ENCODE measurements at regions not wholly inside any gene's neighbourhood (a gene's known extent, or its start where the extent isn't known, plus 50 kb on each side); places are given as distances from the start of the nearest gene placed in this dataset.

GRCh38 chr1:218165701-218166114 is 119.4 kb upstream of the RRP15 start:
- CTCF ChIA-PET (ENCODE audit: partially characterized antibody) = interaction anchor here (1.1 to 1.2 kb wide), 2 partner anchors 17 to 277 kb away, joined by 3 to 4 read pairs; no protein-coding TSS in a partner anchor
- H2AK5ac ChIP-seq (ENCODE audit: low read depth, low read length) = no peak overlapping the region
- no peak overlapping the region for H4K5ac ChIP-seq (ENCODE audit: insufficient read length, low read depth, low read length)
- no peak overlapping the region for H3K27ac ChIP-seq (ENCODE audit: low read depth, low read length)
- H3K4me1 ChIP-seq (replicated peaks in 1 of 4; ENCODE audit: control insufficient read depth in 3 of 4, insufficient read depth in 4 of 4, low read length in 3 of 4) = peaks cover 0 to 7% (median 0%) of the 10 kb centered on the region in 4 experiments; a peak in 1 of 7 replicates
- no peak overlapping the region for H4K91ac ChIP-seq (replicated peaks; ENCODE audit: insufficient read length, low read length)
- FAIRE-seq (no peak), DNase-seq (ENCODE audit: low read depth in 1 of 2, low spot score in 2 of 2) (no peak)
- H2BK20ac ChIP-seq (ENCODE audit: low read length) = no peak overlapping the region
- peak overlapping the region; percentile 73 to 83 (median 80) for H3K4me3 ChIP-seq (ENCODE audit: extremely low read depth in 1 of 4, insufficient read depth in 2 of 4, low read depth in 3 of 4, low read length in 4 of 4)
- H3K18ac ChIP-seq (ENCODE audit: extremely low read depth, low read length) = no peak overlapping the region
- H3K9me3 ChIP-seq (ENCODE audit: insufficient read depth in 2 of 2, low read depth in 1 of 2, low read length in 1 of 2) = no peaks in the 10 kb centered on the region
- WGBS, 2 experiments (ENCODE audit: extremely low coverage in 1 of 2, insufficient coverage in 1 of 2, insufficient read length in 1 of 2, insufficient replicate concordance in 2 of 2, low coverage in 1 of 2, low lambda C conversion rate in 2 of 2, missing lambda C conversion rate in 1 of 2) = 1% methylated on average over 9 of the region's 10 CpGs; no CpG with 5 or more reads in 1 of the 2 experiments
- H3K9ac ChIP-seq (replicated peaks in 1 of 4; ENCODE audit: extremely low read depth in 1 of 4, low read depth in 3 of 4, low read length in 3 of 4) = peak overlapping the region in 3 of 4 experiments; percentile 14 to 54 (median 36); a peak in 3 of 7 replicates
- H2BK5ac ChIP-seq (ENCODE audit: low read depth, low read length) = no peak overlapping the region
- peaks cover 9% of the 10 kb centered on the region; the same call in 1 of the 2 replicates for H3K23me2 ChIP-seq (ENCODE audit: low read depth, low read length)
- peak overlapping the region; percentile 94 to 98 for H3K4me2 ChIP-seq (ENCODE audit: insufficient read depth in 1 of 2, low read depth in 2 of 2, low read length in 2 of 2)
- H3K27me3 ChIP-seq (replicated peaks in 1 of 4; ENCODE audit: control insufficient read depth in 3 of 4, extremely low read depth in 1 of 4, insufficient read depth in 3 of 4, low read length in 3 of 4) = no peaks in the 10 kb centered on the region; a peak in 2 of 7 replicates
- POLR2A ChIA-PET (ENCODE audit: partially characterized antibody) = interaction anchor here (1.6 to 2.0 kb wide), 2 partner anchors 9 to 10 kb away, joined by 5 to 11 read pairs; no protein-coding TSS in a partner anchor
- no peaks in the 10 kb centered on the region for H3K79me1 ChIP-seq (ENCODE audit: low read depth, low read length)
- no peaks in the 10 kb centered on the region for H3K79me2 ChIP-seq (ENCODE audit: control insufficient read depth in 1 of 2, insufficient read depth in 2 of 2, low read length in 2 of 2)
- peak overlapping the region; percentile 81; the same call in 1 of the 2 replicates for H2AFZ ChIP-seq (ENCODE audit: low read length)
- no peak overlapping the region for H2BK15ac ChIP-seq (ENCODE audit: low read length)
- H3K36me3 ChIP-seq (ENCODE audit: control insufficient read depth in 2 of 4, insufficient read depth in 4 of 4, low read length in 3 of 4) = no peaks in the 10 kb centered on the region
- no peak overlapping the region for H3K4ac ChIP-seq (replicated peaks; ENCODE audit: insufficient read length, low read depth, low read length)
- H3K14ac ChIP-seq (ENCODE audit: insufficient read length) = no peak overlapping the region
- no peak overlapping the region for H4K8ac ChIP-seq (ENCODE audit: extremely low read depth, insufficient read depth, low read length)
- peak overlapping the region; percentile 79 for H2BK120ac ChIP-seq (replicated peaks; ENCODE audit: low read depth, low read length)
- no peak for TF ChIP-seq USF2 (IDR thresholded peaks at IDR 0.05; ENCODE audit: low read length)
- H3K23ac ChIP-seq (ENCODE audit: insufficient read length) = no peak overlapping the region
- H4K20me1 ChIP-seq (replicated peaks in 1 of 2; ENCODE audit: control insufficient read depth in 1 of 2, insufficient read depth in 2 of 2, low read length in 2 of 2) = no peaks in the 10 kb centered on the region
- H3K56ac ChIP-seq (replicated peaks; ENCODE audit: insufficient read length, low read depth, low read length) = no peak overlapping the region
- no peak overlapping the region for H2BK12ac ChIP-seq (ENCODE audit: low read depth, low read length)
